ENCODE measurements at regions not wholly inside any gene's neighbourhood (a gene's known extent, or its start where the extent isn't known, plus 50 kb on each side); places are given as distances from the start of the nearest gene placed in this dataset.

GRCh38 chr6:95777338-95777737 is 200.0 kb downstream of the MANEA start:
- TF ChIP-seq EZH2phosphoT487 (conservative IDR thresholded peaks at IDR 0.05; ENCODE audit: low read length): no peak
- Histone ChIP-seq H3K27me3 (ENCODE audit: low read length) (no peaks in the 10 kb centered on the region), H3K4me2 (ENCODE audit: low read depth, low read length, poor library complexity, severe bottlenecking) (no peak overlapping the region), H3K36me3 (ENCODE audit: low read length) (no peaks in the 10 kb centered on the region), H2AFZ (ENCODE audit: low read depth, low read length, severe bottlenecking) (no peak overlapping the region), H3F3A (ENCODE audit: insufficient read depth) (no peaks in the 10 kb centered on the region), H3K27ac (ENCODE audit: low read depth, low read length) (no peak overlapping the region), H3K9ac (ENCODE audit: low read length) (no peak overlapping the region), H3K9me3 (ENCODE audit: insufficient read depth, low read length) (no peaks in the 10 kb centered on the region), H3K79me2 (ENCODE audit: insufficient read depth, low read length) (no peaks in the 10 kb centered on the region), H3K4me3 (ENCODE audit: insufficient read depth, low read length, poor library complexity, severe bottlenecking) (no peak overlapping the region), H4K20me1 (ENCODE audit: low read depth, low read length) (no peaks in the 10 kb centered on the region), H3K9me2 (replicated peaks; ENCODE audit: insufficient read depth, low read length) (no peaks in the 10 kb centered on the region)

DNA sequence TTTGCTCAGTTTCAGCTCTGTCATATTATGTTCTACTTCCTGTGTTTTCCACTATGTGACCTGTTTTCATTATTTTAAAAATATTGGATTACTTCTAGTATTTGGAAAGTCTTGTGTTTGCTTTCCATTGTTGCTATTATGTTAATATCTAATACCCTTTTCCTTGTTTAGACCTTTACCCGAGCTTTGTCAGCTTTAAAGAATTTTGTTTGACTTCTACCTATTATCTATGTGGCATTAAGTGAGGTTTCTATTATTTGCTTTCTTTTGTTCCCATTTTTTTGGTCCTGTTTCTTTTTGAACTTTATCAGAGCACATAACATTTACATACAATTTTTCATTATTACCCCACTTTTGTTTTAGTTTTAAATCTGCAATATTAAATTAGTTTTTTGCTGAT is 202.7 kb downstream of the MANEA start:
- TF ChIP-seq EZH2phosphoT487 (conservative IDR thresholded peaks at IDR 0.05; ENCODE audit: low read length) (no peak), CTCF (IDR thresholded peaks at IDR 0.05; ENCODE audit: insufficient read depth, low read length, poor library complexity, severe bottlenecking) (no peak)

GRCh38 chr6:95784019-95784418 is 206.7 kb downstream of the MANEA start:
- H3F3A ChIP-seq (ENCODE audit: insufficient read depth): no peaks in the 10 kb centered on the region
- H3K79me2 ChIP-seq (ENCODE audit: insufficient read depth, low read length): no peaks in the 10 kb centered on the region
- no peak overlapping the region for H3K9ac ChIP-seq (ENCODE audit: low read length)
- H3K36me3 ChIP-seq (ENCODE audit: low read length): no peaks in the 10 kb centered on the region
- H3K9me3 ChIP-seq (ENCODE audit: insufficient read depth, low read length): no peaks in the 10 kb centered on the region
- H3K27ac ChIP-seq (ENCODE audit: low read depth, low read length): no peak overlapping the region
- H3K4me3 ChIP-seq (ENCODE audit: insufficient read depth, low read length, poor library complexity, severe bottlenecking): no peak overlapping the region
- no peak overlapping the region for H2AFZ ChIP-seq (ENCODE audit: low read depth, low read length, severe bottlenecking)
- no peaks in the 10 kb centered on the region for H4K20me1 ChIP-seq (ENCODE audit: low read depth, low read length)
- no peaks in the 10 kb centered on the region for H3K27me3 ChIP-seq (ENCODE audit: low read length)
- no peaks in the 10 kb centered on the region for H3K9me2 ChIP-seq (replicated peaks; ENCODE audit: insufficient read depth, low read length)
- no peak for TF ChIP-seq EZH2phosphoT487 (conservative IDR thresholded peaks at IDR 0.05; ENCODE audit: low read length)
- TF ChIP-seq CTCF (IDR thresholded peaks at IDR 0.05; ENCODE audit: insufficient read depth, low read length, poor library complexity, severe bottlenecking): no peak
- no peak overlapping the region for H3K4me2 ChIP-seq (ENCODE audit: low read depth, low read length, poor library complexity, severe bottlenecking)

More for the DNA sequence above, 202.7 kb downstream of the MANEA start:
- no peaks in the 10 kb centered on the region for H3K79me2 ChIP-seq (ENCODE audit: insufficient read depth, low read length)
- no peak overlapping the region for H3K4me2 ChIP-seq (ENCODE audit: low read depth, low read length, poor library complexity, severe bottlenecking)
- no peak overlapping the region for H3K27ac ChIP-seq (ENCODE audit: low read depth, low read length)
- H3K9ac ChIP-seq (ENCODE audit: low read length): no peak overlapping the region
- H3K27me3 ChIP-seq (ENCODE audit: low read length): no peaks in the 10 kb centered on the region
- H3F3A ChIP-seq (ENCODE audit: insufficient read depth): no peaks in the 10 kb centered on the region
- no peaks in the 10 kb centered on the region for H3K9me2 ChIP-seq (replicated peaks; ENCODE audit: insufficient read depth, low read length)
- H4K20me1 ChIP-seq (ENCODE audit: low read depth, low read length): no peaks in the 10 kb centered on the region
- no peak overlapping the region for H2AFZ ChIP-seq (ENCODE audit: low read depth, low read length, severe bottlenecking)
- H3K4me3 ChIP-seq (ENCODE audit: insufficient read depth, low read length, poor library complexity, severe bottlenecking): no peak overlapping the region
- no peaks in the 10 kb centered on the region for H3K9me3 ChIP-seq (ENCODE audit: insufficient read depth, low read length)
- H3K36me3 ChIP-seq (ENCODE audit: low read length): no peaks in the 10 kb centered on the region

- Histone ChIP-seq H3K9me3 (ENCODE audit: insufficient read depth, low read length) (no peaks in the 10 kb centered on the region), H4K20me1 (ENCODE audit: low read depth, low read length) (no peaks in the 10 kb centered on the region), H2AFZ (ENCODE audit: low read depth, low read length, severe bottlenecking) (no peak overlapping the region), H3K79me2 (ENCODE audit: insufficient read depth, low read length) (no peaks in the 10 kb centered on the region), H3F3A (ENCODE audit: insufficient read depth) (no peaks in the 10 kb centered on the region), H3K36me3 (ENCODE audit: low read length) (no peaks in the 10 kb centered on the region), H3K27me3 (ENCODE audit: low read length) (no peaks in the 10 kb centered on the region), H3K4me2 (ENCODE audit: low read depth, low read length, poor library complexity, severe bottlenecking) (no peak overlapping the region), H3K9me2 (replicated peaks; ENCODE audit: insufficient read depth, low read length) (no peaks in the 10 kb centered on the region), H3K4me3 (ENCODE audit: insufficient read depth, low read length, poor library complexity, severe bottlenecking) (no peak overlapping the region), H3K9ac (ENCODE audit: low read length) (no peak overlapping the region), H3K27ac (ENCODE audit: low read depth, low read length) (no peak overlapping the region)
- TF ChIP-seq EZH2phosphoT487 (conservative IDR thresholded peaks at IDR 0.05; ENCODE audit: low read length) (no peak), CTCF (IDR thresholded peaks at IDR 0.05; ENCODE audit: insufficient read depth, low read length, poor library complexity, severe bottlenecking) (no peak)
Observed at GRCh38 chr6:95784869-95785268, 207.5 kb downstream of the MANEA start.

All from SU-DHL-6 (cell line).